ENCODE measurements at regions not wholly inside any gene's neighbourhood (a gene's known extent, or its start where the extent isn't known, plus 50 kb on each side); places are given as distances from the start of the nearest gene placed in this dataset.

DNA sequence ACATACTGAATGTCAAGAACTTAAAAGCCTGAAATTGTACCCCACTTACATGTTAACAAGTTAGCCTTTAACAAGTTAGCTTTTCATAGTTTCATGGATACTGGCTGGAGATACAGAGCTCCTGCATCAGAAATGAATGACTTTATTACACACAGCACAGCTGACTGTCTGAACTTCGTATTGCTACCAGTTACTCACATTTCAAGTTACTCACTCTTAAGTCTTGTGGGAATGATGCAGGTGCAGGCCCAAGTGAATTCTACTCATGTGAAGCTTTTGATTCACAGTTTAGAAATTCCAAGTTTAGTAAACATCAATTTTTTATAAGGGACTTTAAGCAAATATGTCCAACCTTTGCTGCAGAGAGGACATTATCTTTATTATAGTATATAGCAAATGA is 762.2 kb upstream of the PRR20A start:
- no peak for TF ChIP-seq EZH2 (IDR thresholded peaks at IDR 0.05; ENCODE audit: borderline replicate concordance, low read depth, low read length, poor library complexity, severe bottlenecking)
- TF ChIP-seq, protein P1, sequence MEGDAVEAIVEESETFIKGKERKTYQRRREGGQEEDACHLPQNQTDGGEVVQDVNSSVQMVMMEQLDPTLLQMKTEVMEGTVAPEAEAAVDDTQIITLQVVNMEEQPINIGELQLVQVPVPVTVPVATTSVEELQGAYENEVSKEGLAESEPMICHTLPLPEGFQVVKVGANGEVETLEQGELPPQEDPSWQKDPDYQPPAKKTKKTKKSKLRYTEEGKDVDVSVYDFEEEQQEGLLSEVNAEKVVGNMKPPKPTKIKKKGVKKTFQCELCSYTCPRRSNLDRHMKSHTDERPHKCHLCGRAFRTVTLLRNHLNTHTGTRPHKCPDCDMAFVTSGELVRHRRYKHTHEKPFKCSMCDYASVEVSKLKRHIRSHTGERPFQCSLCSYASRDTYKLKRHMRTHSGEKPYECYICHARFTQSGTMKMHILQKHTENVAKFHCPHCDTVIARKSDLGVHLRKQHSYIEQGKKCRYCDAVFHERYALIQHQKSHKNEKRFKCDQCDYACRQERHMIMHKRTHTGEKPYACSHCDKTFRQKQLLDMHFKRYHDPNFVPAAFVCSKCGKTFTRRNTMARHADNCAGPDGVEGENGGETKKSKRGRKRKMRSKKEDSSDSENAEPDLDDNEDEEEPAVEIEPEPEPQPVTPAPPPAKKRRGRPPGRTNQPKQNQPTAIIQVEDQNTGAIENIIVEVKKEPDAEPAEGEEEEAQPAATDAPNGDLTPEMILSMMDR (conservative IDR thresholded peaks at IDR 0.05; ENCODE audit: low read depth, low read length), result no peak
- no TSS peak for BruUV-seq (replicated peaks)
- no peak overlapping the region for H3K27ac ChIP-seq (ENCODE audit: low read depth, low read length, poor library complexity, severe bottlenecking)
- DNase-seq (ENCODE audit: low spot score), result no peak
- intact Hi-C loops (cut with micrococcal nuclease; ENCODE audit: unreplicated experiment), result loop anchor here (10.0 kb wide), 1 partner anchor 56 kb away; no protein-coding TSS in a partner anchor
- no peak overlapping the region for H3K4me3 ChIP-seq (ENCODE audit: low read depth, low read length, poor library complexity, severe bottlenecking)
- no peaks in the 10 kb centered on the region for H3K4me1 ChIP-seq (ENCODE audit: insufficient read depth, low read length, poor library complexity, severe bottlenecking)
- ChIA-PET POLR2A (ENCODE audit: low non-redundant PET) (no interaction called here), CTCF (no interaction called here)
- H3K9me3 ChIP-seq (ENCODE audit: low read depth, low read length, poor library complexity, severe bottlenecking), result no peaks in the 10 kb centered on the region
- H3K36me3 ChIP-seq (ENCODE audit: insufficient read depth, low read length, poor library complexity, severe bottlenecking), result no peaks in the 10 kb centered on the region
- H3K27me3 ChIP-seq (replicated peaks; ENCODE audit: insufficient read depth, low read depth, low read length, poor library complexity), result no peaks in the 10 kb centered on the region

GRCh38 chr13:56393549-56393948 is 747.2 kb upstream of the PRR20A start:
- BruUV-seq (replicated peaks), result no TSS peak
- intact Hi-C loops (cut with micrococcal nuclease; ENCODE audit: unreplicated experiment), result no loop called here
- ChIA-PET CTCF (no interaction called here), POLR2A (ENCODE audit: low non-redundant PET) (no interaction called here)
- Histone ChIP-seq H3K4me3 (ENCODE audit: low read depth, low read length, poor library complexity, severe bottlenecking) (no peak overlapping the region), H3K9me3 (ENCODE audit: low read depth, low read length, poor library complexity, severe bottlenecking) (peaks cover 7% of the 10 kb centered on the region), H3K36me3 (ENCODE audit: insufficient read depth, low read length, poor library complexity, severe bottlenecking) (no peaks in the 10 kb centered on the region), H3K4me1 (ENCODE audit: insufficient read depth, low read length, poor library complexity, severe bottlenecking) (no peaks in the 10 kb centered on the region), H3K27me3 (replicated peaks; ENCODE audit: insufficient read depth, low read depth, low read length, poor library complexity) (no peaks in the 10 kb centered on the region), H3K27ac (ENCODE audit: low read depth, low read length, poor library complexity, severe bottlenecking) (no peak overlapping the region)
- TF ChIP-seq, protein P1 (conservative IDR thresholded peaks at IDR 0.05; ENCODE audit: low read depth, low read length), result no peak
- no peak for TF ChIP-seq EZH2 (IDR thresholded peaks at IDR 0.05; ENCODE audit: borderline replicate concordance, low read depth, low read length, poor library complexity, severe bottlenecking)
- DNase-seq (ENCODE audit: low spot score), result no peak

- Histone ChIP-seq H3K4me1 (ENCODE audit: insufficient read depth, low read length, poor library complexity, severe bottlenecking) (no peaks in the 10 kb centered on the region), H3K4me3 (ENCODE audit: low read depth, low read length, poor library complexity, severe bottlenecking) (no peak overlapping the region), H3K27me3 (replicated peaks; ENCODE audit: insufficient read depth, low read depth, low read length, poor library complexity) (no peaks in the 10 kb centered on the region), H3K9me3 (ENCODE audit: low read depth, low read length, poor library complexity, severe bottlenecking) (no peaks in the 10 kb centered on the region), H3K27ac (ENCODE audit: low read depth, low read length, poor library complexity, severe bottlenecking) (no peak overlapping the region), H3K36me3 (ENCODE audit: insufficient read depth, low read length, poor library complexity, severe bottlenecking) (no peaks in the 10 kb centered on the region)
- no peak for DNase-seq (ENCODE audit: low spot score)
- intact Hi-C loops (cut with micrococcal nuclease; ENCODE audit: unreplicated experiment), result no loop called here
- no TSS peak for BruUV-seq (replicated peaks)
- TF ChIP-seq EZH2 (IDR thresholded peaks at IDR 0.05; ENCODE audit: borderline replicate concordance, low read depth, low read length, poor library complexity, severe bottlenecking), result no peak
- TF ChIP-seq, protein P1 (conservative IDR thresholded peaks at IDR 0.05; ENCODE audit: low read depth, low read length), result no peak
- ChIA-PET POLR2A (ENCODE audit: low non-redundant PET) (no interaction called here), CTCF (no interaction called here)
Observed at GRCh38 chr13:56396318-56396717, 744.4 kb upstream of the PRR20A start.
